Mesenchymal stem cell (in vitro differentiated cells and primary cell): ENCODE measurements at regions not wholly inside any gene's neighbourhood (a gene's known extent, or its start where the extent isn't known, plus 50 kb on each side); places are given as distances from the start of the nearest gene placed in this dataset.

Experiments
- DNase-seq: peaks from one replicate; pipeline ENCODE4 v3.0.0-alpha.2; 2013
- H2AFZ ChIP-seq: one replicate; pipeline ENCODE4 v1.6.1; 2013; ENCODE audit warnings: low read depth, mild to moderate bottlenecking, control low read depth, inconsistent platforms, low read length, moderate library complexity
- H2AK5ac ChIP-seq: 2 replicates; pipeline ENCODE4 v1.6.1; 2013; ENCODE audit warnings: low read length, moderate library complexity, mild to moderate bottlenecking, inconsistent platforms; ENCODE audit not compliant: severe bottlenecking
- H2BK120ac ChIP-seq: one replicate; pipeline ENCODE4 v1.6.1; 2013; ENCODE audit warnings: low read depth, mild to moderate bottlenecking, inconsistent platforms, low read length, moderate library complexity
- H2BK12ac ChIP-seq, 2 experiments: one replicate each; pipeline ENCODE4 v1.6.1; 2013; ENCODE audit warnings: inconsistent platforms in 2 of 2, low read length in 2 of 2, mild to moderate bottlenecking in 2 of 2, moderate library complexity in 2 of 2, control low read depth in 1 of 2
- H2BK15ac ChIP-seq: one replicate; pipeline ENCODE4 v1.6.1; 2013; ENCODE audit warnings: mild to moderate bottlenecking, low read depth, inconsistent platforms; ENCODE audit not compliant: poor library complexity, severe bottlenecking
- H2BK5ac ChIP-seq: 2 replicates; pipeline ENCODE4 v1.6.1; 2013; ENCODE audit warnings: low read depth, mild to moderate bottlenecking, low read length, control low read depth, inconsistent platforms; ENCODE audit not compliant: poor library complexity, severe bottlenecking
- H3K14ac ChIP-seq, 2 experiments: one replicate each; pipeline ENCODE4 v1.6.1; 2013; ENCODE audit warnings: inconsistent platforms in 2 of 2, low read length in 2 of 2, control low read depth in 1 of 2, mild to moderate bottlenecking in 1 of 2, moderate library complexity in 1 of 2
- H3K18ac ChIP-seq, 2 experiments: one replicate each; pipeline ENCODE4 v1.6.1; 2013; ENCODE audit warnings: inconsistent platforms in 2 of 2, low read length in 2 of 2, control low read depth in 1 of 2, low read depth in 1 of 2, mild to moderate bottlenecking in 1 of 2
- H3K23ac ChIP-seq, 2 experiments: one replicate each; pipeline ENCODE4 v1.6.1; 2013; ENCODE audit warnings: inconsistent platforms in 2 of 2, low read length in 2 of 2, mild to moderate bottlenecking in 2 of 2, moderate library complexity in 2 of 2, control low read depth in 1 of 2
- H3K27ac ChIP-seq: 2 replicates; pipeline ENCODE4 v1.5.1; 2013; ENCODE audit warnings: mild to moderate bottlenecking, moderate library complexity, low read length, control low read depth, inconsistent platforms; ENCODE audit not compliant: poor library complexity, severe bottlenecking
- H3K27me3 ChIP-seq, 2 experiments: 2 replicates each; pipeline versions ENCODE4 v1.6.1 to v1.7.0; 2013; ENCODE audit warnings: low read length in 2 of 2, mild to moderate bottlenecking in 2 of 2, moderate library complexity in 2 of 2, control low read depth in 1 of 2, inconsistent platforms in 1 of 2; ENCODE audit not compliant: control insufficient read depth in 1 of 2, insufficient read depth in 1 of 2
- H3K36me3 ChIP-seq, 2 experiments: 2 replicates each; pipeline versions ENCODE4 v1.6.1 to v1.7.0; 2013; ENCODE audit warnings: low read length in 2 of 2, control low read depth in 1 of 2, inconsistent platforms in 1 of 2, low read depth in 1 of 2, mild to moderate bottlenecking in 1 of 2; ENCODE audit not compliant: insufficient read depth in 2 of 2, control insufficient read depth in 1 of 2
- H3K4ac ChIP-seq, 2 experiments: one replicate each; pipeline ENCODE4 v1.6.1; 2013; ENCODE audit warnings: inconsistent platforms in 2 of 2, low read length in 2 of 2, mild to moderate bottlenecking in 2 of 2, moderate library complexity in 2 of 2, control low read depth in 1 of 2, low read depth in 1 of 2
- H3K4me1 ChIP-seq: 2 replicates; pipeline ENCODE4 v1.6.1; 2013; ENCODE audit warnings: low read depth, low read length, control low read depth; ENCODE audit not compliant: control insufficient read depth, insufficient read depth
- H3K4me2 ChIP-seq: 2 replicates; pipeline ENCODE4 v1.6.1; 2013; ENCODE audit warnings: low read length, mild to moderate bottlenecking, inconsistent platforms; ENCODE audit not compliant: poor library complexity, severe bottlenecking
- H3K4me3 ChIP-seq, 2 experiments: 2 replicates each; pipeline versions ENCODE4 v1.5.1 to v1.7.0; 2013; ENCODE audit warnings: low read length in 2 of 2, mild to moderate bottlenecking in 2 of 2, control low read depth in 1 of 2, low read depth in 1 of 2; ENCODE audit not compliant: insufficient read depth in 1 of 2
- H3K79me1 ChIP-seq: replicated peaks from 2 replicates; pipeline ENCODE4 v1.6.1; 2013; ENCODE audit warnings: mild to moderate bottlenecking, control low read depth, low read length, inconsistent platforms; ENCODE audit not compliant: poor library complexity, severe bottlenecking
- H3K9ac ChIP-seq: 2 replicates; pipeline ENCODE4 v1.7.0; 2013; ENCODE audit warnings: mild to moderate bottlenecking, low read length, moderate library complexity
- H3K9me3 ChIP-seq: 2 replicates; pipeline ENCODE4 v1.7.0; 2013; ENCODE audit warnings: mild to moderate bottlenecking, low read length; ENCODE audit not compliant: control insufficient read depth
- H4K8ac ChIP-seq: one replicate; pipeline ENCODE4 v1.6.1; 2013; ENCODE audit warnings: inconsistent platforms, mild to moderate bottlenecking, low read length, moderate library complexity
- H4K91ac ChIP-seq: one replicate; pipeline ENCODE4 v1.6.1; 2013; ENCODE audit warnings: mild to moderate bottlenecking, low read length, inconsistent platforms
- WGBS: methylation state at CpG from one replicate; pipeline ENCODE4 v1.1.7; 2013; ENCODE audit warnings: mixed read lengths; 5-methylcytosine and 5-hydroxymethylcytosine counted together

- H3K4me3 ChIP-seq = no peak overlapping the region
Measured at GRCh38 chr10:121102706-121103105, 251.5 kb downstream of the WDR11 start.

GRCh38 chr10:121104476-121105111, 253.4 kb downstream of the WDR11 start:
- Histone ChIP-seq H3K27me3 (no peaks in the 10 kb centered on the region), H3K9me3 (peaks cover 8% of the 10 kb centered on the region), H3K4me2 (no peak overlapping the region), H3K27ac (no peak overlapping the region), H2BK120ac (no peak overlapping the region), H3K36me3 (no peaks in the 10 kb centered on the region), H2AFZ (no peak overlapping the region), H2AK5ac (no peak overlapping the region), H3K4me1 (no peaks in the 10 kb centered on the region), H3K23ac (no peak overlapping the region), H3K14ac (no peak overlapping the region), H4K8ac (no peak overlapping the region), H3K9ac (no peak overlapping the region), H2BK12ac (no peak overlapping the region), H2BK5ac (no peak overlapping the region), H4K91ac (no peak overlapping the region), H3K79me1 (no peaks in the 10 kb centered on the region), H3K4me3 (no peak overlapping the region), H3K18ac (no peak overlapping the region), H2BK15ac (no peak overlapping the region), H3K4ac (no peak overlapping the region)
- WGBS = 97% methylated on average over 1 of the region's 1 CpG
- no peak for DNase-seq

More at GRCh38 chr10:121102706-121103105, 251.5 kb downstream of the WDR11 start:
- no peak for DNase-seq
- Histone ChIP-seq H2BK120ac (no peak overlapping the region), H3K4me2 (no peak overlapping the region), H3K36me3 (no peaks in the 10 kb centered on the region), H4K8ac (no peak overlapping the region), H4K91ac (no peak overlapping the region), H2BK12ac (no peak overlapping the region), H2AK5ac (no peak overlapping the region), H2BK5ac (no peak overlapping the region), H3K27ac (no peak overlapping the region), H3K9ac (no peak overlapping the region), H3K79me1 (no peaks in the 10 kb centered on the region), H3K27me3 (no peaks in the 10 kb centered on the region), H3K18ac (no peak overlapping the region), H3K14ac (no peak overlapping the region), H3K23ac (no peak overlapping the region), H3K4me1 (no peaks in the 10 kb centered on the region), H2AFZ (no peak overlapping the region), H3K4ac (no peak overlapping the region), H2BK15ac (no peak overlapping the region), H3K9me3 (peaks cover 5% of the 10 kb centered on the region)
- 90% methylated on average over 4 of the region's 4 CpGs for WGBS

GRCh38 chr10:121106611-121107010, 255.4 kb downstream of the WDR11 start:
- WGBS = 85% methylated on average over 4 of the region's 4 CpGs

GRCh38 chr10:121108051-121108450, 256.9 kb downstream of the WDR11 start:
- no peaks in the 10 kb centered on the region for H3K79me1 ChIP-seq
- WGBS = 94% methylated on average over 3 of the region's 3 CpGs
- H2BK15ac ChIP-seq = no peak overlapping the region
- H3K14ac ChIP-seq = no peak overlapping the region
- H3K9me3 ChIP-seq = peaks cover 8% of the 10 kb centered on the region
- H3K9ac ChIP-seq = no peak overlapping the region
- no peak overlapping the region for H2BK120ac ChIP-seq
- H3K4me3 ChIP-seq = no peak overlapping the region
- no peak overlapping the region for H3K18ac ChIP-seq
- no peak overlapping the region for H2BK5ac ChIP-seq
- H3K27me3 ChIP-seq = peaks cover 0 to 5% of the 10 kb centered on the region in 2 experiments
- H4K91ac ChIP-seq = no peak overlapping the region
- no peak for DNase-seq
- H3K4me2 ChIP-seq = no peak overlapping the region
- H3K36me3 ChIP-seq = no peaks in the 10 kb centered on the region
- no peak overlapping the region for H3K23ac ChIP-seq
- H3K4ac ChIP-seq = no peak overlapping the region
- no peak overlapping the region for H2AFZ ChIP-seq
- no peak overlapping the region for H2AK5ac ChIP-seq
- peaks cover 3% of the 10 kb centered on the region for H3K4me1 ChIP-seq
- no peak overlapping the region for H4K8ac ChIP-seq
- no peak overlapping the region for H2BK12ac ChIP-seq
- no peak overlapping the region for H3K27ac ChIP-seq

More at GRCh38 chr10:121106611-121107010, 255.4 kb downstream of the WDR11 start:
- Histone ChIP-seq H2BK120ac (no peak overlapping the region), H3K9ac (no peak overlapping the region), H2AK5ac (no peak overlapping the region), H2BK15ac (no peak overlapping the region), H4K91ac (no peak overlapping the region), H3K36me3 (no peaks in the 10 kb centered on the region), H3K4ac (no peak overlapping the region), H3K27me3 (peaks cover 0 to 5% of the 10 kb centered on the region in 2 experiments), H3K4me1 (no peaks in the 10 kb centered on the region), H3K27ac (no peak overlapping the region), H3K23ac (no peak overlapping the region), H2BK12ac (no peak overlapping the region), H2BK5ac (no peak overlapping the region), H3K9me3 (peaks cover 8% of the 10 kb centered on the region), H4K8ac (no peak overlapping the region), H3K14ac (no peak overlapping the region), H3K4me2 (no peak overlapping the region), H3K4me3 (no peak overlapping the region), H3K79me1 (no peaks in the 10 kb centered on the region), H2AFZ (no peak overlapping the region), H3K18ac (no peak overlapping the region)
- DNase-seq = no peak
